ENCODE measurements at regions not wholly inside any gene's neighbourhood (a gene's known extent, or its start where the extent isn't known, plus 50 kb on each side); places are given as distances from the start of the nearest gene placed in this dataset.

DNA sequence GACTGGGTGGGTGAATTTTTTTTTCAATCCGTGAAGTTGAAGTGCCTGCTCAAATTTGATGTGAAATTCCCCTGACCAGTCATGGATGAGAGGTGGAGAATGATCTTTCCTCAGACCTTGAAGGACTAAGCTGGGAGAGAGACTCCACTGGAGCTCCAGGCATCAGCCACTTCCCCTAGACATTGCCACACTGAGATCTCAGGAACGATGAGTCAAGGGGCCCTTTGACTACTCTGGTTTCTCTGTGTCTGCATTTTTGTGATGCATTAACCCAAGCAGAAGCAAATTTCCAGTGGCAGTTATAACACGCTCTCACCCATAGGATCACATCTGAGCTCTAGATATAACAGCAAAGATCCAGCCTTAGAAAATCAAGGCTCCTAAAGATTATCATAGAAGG lies 171.2 kb upstream of the KIF2A start:
- Histone ChIP-seq H3K27ac (ENCODE audit: low read depth in 1 of 2, low read length in 2 of 2) (no peak overlapping the region), H3K27me3 (ENCODE audit: control insufficient read depth in 4 of 4, insufficient read depth in 4 of 4, low read length in 3 of 4) (no peaks in the 10 kb centered on the region), H3K36me3 (ENCODE audit: control insufficient read depth in 4 of 4, insufficient read depth in 3 of 4, low read depth in 1 of 4, low read length in 3 of 4) (no peaks in the 10 kb centered on the region), H3K4me1 (ENCODE audit: control insufficient read depth in 4 of 4, insufficient read depth in 4 of 4, low read length in 3 of 4) (no peaks in the 10 kb centered on the region), H3K9me3 (ENCODE audit: control insufficient read depth in 4 of 4, low read length in 3 of 4) (peaks cover 0 to 3% (median 0%) of the 10 kb centered on the region in 4 donors), H3K9ac (ENCODE audit: low read depth in 1 of 2, low read length in 2 of 2) (no peak overlapping the region), H3K4me3 (ENCODE audit: low read depth in 1 of 3, low read length in 3 of 3) (no peak overlapping the region)
- TF ChIP-seq SP1 (IDR thresholded peaks at IDR 0.05) (no peak), GABPA (IDR thresholded peaks at IDR 0.05 in 1 of 2, conservative IDR thresholded peaks at IDR 0.05 in 1 of 2) (no peak), RAD21 (IDR thresholded peaks at IDR 0.05) (no peak), TAF1 (conservative IDR thresholded peaks at IDR 0.05) (no peak), RXRA (IDR thresholded peaks at IDR 0.05) (no peak)
- TF ChIP-seq, protein P1, sequence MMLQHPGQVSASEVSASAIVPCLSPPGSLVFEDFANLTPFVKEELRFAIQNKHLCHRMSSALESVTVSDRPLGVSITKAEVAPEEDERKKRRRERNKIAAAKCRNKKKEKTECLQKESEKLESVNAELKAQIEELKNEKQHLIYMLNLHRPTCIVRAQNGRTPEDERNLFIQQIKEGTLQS (IDR thresholded peaks at IDR 0.05): no peak
- TF ChIP-seq, protein P2, sequence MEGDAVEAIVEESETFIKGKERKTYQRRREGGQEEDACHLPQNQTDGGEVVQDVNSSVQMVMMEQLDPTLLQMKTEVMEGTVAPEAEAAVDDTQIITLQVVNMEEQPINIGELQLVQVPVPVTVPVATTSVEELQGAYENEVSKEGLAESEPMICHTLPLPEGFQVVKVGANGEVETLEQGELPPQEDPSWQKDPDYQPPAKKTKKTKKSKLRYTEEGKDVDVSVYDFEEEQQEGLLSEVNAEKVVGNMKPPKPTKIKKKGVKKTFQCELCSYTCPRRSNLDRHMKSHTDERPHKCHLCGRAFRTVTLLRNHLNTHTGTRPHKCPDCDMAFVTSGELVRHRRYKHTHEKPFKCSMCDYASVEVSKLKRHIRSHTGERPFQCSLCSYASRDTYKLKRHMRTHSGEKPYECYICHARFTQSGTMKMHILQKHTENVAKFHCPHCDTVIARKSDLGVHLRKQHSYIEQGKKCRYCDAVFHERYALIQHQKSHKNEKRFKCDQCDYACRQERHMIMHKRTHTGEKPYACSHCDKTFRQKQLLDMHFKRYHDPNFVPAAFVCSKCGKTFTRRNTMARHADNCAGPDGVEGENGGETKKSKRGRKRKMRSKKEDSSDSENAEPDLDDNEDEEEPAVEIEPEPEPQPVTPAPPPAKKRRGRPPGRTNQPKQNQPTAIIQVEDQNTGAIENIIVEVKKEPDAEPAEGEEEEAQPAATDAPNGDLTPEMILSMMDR (IDR thresholded peaks at IDR 0.05; ENCODE audit: low read depth, low read length, missing input control): no peak
- 78% methylated on average over 3 of the region's 3 CpGs for WGBS
- no peak for DNase-seq (ENCODE audit: low spot score)

DNA sequence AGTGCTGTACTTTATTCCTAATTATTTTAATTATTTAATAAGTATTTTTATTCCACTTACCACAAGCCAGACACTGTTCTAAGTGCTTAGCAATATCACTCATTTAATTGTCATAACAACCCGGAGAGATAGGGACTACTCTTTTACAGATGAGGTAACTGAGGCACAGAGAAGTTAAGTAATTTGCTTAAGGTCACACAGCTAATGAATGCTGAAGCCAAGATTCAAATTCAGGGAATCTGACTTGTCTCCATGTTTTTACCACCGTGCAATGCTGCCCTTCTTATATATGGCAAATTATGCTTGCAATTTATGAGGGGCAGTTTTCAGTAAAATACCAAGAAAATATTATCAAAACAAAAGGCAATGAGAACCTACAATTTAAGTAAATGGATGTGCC lies 168.4 kb upstream of the KIF2A start:
- H3K27ac ChIP-seq (ENCODE audit: low read depth in 1 of 2, low read length in 2 of 2): no peak overlapping the region
- H3K4me3 ChIP-seq (ENCODE audit: low read depth in 1 of 3, low read length in 3 of 3): no peak overlapping the region
- DNase-seq (ENCODE audit: low spot score): no peak
- H3K9me3 ChIP-seq (ENCODE audit: control insufficient read depth in 4 of 4, low read length in 3 of 4): peaks cover 0 to 3% (median 0%) of the 10 kb centered on the region in 4 donors
- WGBS: 76% methylated on average over 2 of the region's 2 CpGs
- no peaks in the 10 kb centered on the region for H3K4me1 ChIP-seq (ENCODE audit: control insufficient read depth in 4 of 4, insufficient read depth in 4 of 4, low read length in 3 of 4)
- no peaks in the 10 kb centered on the region for H3K27me3 ChIP-seq (ENCODE audit: control insufficient read depth in 4 of 4, insufficient read depth in 4 of 4, low read length in 3 of 4)
- no peaks in the 10 kb centered on the region for H3K36me3 ChIP-seq (ENCODE audit: control insufficient read depth in 4 of 4, insufficient read depth in 3 of 4, low read depth in 1 of 4, low read length in 3 of 4)
- TF ChIP-seq, protein P2 (IDR thresholded peaks at IDR 0.05; ENCODE audit: low read depth, low read length, missing input control): no peak
- TF ChIP-seq FOXA2 (IDR thresholded peaks at IDR 0.05): no peak
- TF ChIP-seq, protein P1 (IDR thresholded peaks at IDR 0.05): no peak
- TF ChIP-seq, protein P3, sequence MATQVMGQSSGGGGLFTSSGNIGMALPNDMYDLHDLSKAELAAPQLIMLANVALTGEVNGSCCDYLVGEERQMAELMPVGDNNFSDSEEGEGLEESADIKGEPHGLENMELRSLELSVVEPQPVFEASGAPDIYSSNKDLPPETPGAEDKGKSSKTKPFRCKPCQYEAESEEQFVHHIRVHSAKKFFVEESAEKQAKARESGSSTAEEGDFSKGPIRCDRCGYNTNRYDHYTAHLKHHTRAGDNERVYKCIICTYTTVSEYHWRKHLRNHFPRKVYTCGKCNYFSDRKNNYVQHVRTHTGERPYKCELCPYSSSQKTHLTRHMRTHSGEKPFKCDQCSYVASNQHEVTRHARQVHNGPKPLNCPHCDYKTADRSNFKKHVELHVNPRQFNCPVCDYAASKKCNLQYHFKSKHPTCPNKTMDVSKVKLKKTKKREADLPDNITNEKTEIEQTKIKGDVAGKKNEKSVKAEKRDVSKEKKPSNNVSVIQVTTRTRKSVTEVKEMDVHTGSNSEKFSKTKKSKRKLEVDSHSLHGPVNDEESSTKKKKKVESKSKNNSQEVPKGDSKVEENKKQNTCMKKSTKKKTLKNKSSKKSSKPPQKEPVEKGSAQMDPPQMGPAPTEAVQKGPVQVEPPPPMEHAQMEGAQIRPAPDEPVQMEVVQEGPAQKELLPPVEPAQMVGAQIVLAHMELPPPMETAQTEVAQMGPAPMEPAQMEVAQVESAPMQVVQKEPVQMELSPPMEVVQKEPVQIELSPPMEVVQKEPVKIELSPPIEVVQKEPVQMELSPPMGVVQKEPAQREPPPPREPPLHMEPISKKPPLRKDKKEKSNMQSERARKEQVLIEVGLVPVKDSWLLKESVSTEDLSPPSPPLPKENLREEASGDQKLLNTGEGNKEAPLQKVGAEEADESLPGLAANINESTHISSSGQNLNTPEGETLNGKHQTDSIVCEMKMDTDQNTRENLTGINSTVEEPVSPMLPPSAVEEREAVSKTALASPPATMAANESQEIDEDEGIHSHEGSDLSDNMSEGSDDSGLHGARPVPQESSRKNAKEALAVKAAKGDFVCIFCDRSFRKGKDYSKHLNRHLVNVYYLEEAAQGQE (IDR thresholded peaks at IDR 0.05): no peak
- no peak for TF ChIP-seq RXRA (IDR thresholded peaks at IDR 0.05)
- TF ChIP-seq RAD21 (IDR thresholded peaks at IDR 0.05): no peak
- no peak for TF ChIP-seq EGR1 (IDR thresholded peaks at IDR 0.05; ENCODE audit: low read depth in 2 of 2)
- TF ChIP-seq GABPA (IDR thresholded peaks at IDR 0.05 in 1 of 2, conservative IDR thresholded peaks at IDR 0.05 in 1 of 2): no peak
- no peak for TF ChIP-seq TAF1 (conservative IDR thresholded peaks at IDR 0.05)
- TF ChIP-seq SP1 (IDR thresholded peaks at IDR 0.05): no peak
- TF ChIP-seq YY1 (IDR thresholded peaks at IDR 0.05): no peak
- no peak for TF ChIP-seq HNF4A (conservative IDR thresholded peaks at IDR 0.05)
- H3K9ac ChIP-seq (ENCODE audit: low read depth in 1 of 2, low read length in 2 of 2): no peak overlapping the region
